ENCODE measurements at regions not wholly inside any gene's neighbourhood (a gene's known extent, or its start where the extent isn't known, plus 50 kb on each side); places are given as distances from the start of the nearest gene placed in this dataset.
"Not testable (repeated sequence)": the region's sequence is repeated elsewhere in the genome, so short reads cannot be mapped to it uniquely, and the experiment has no call there.

DNA sequence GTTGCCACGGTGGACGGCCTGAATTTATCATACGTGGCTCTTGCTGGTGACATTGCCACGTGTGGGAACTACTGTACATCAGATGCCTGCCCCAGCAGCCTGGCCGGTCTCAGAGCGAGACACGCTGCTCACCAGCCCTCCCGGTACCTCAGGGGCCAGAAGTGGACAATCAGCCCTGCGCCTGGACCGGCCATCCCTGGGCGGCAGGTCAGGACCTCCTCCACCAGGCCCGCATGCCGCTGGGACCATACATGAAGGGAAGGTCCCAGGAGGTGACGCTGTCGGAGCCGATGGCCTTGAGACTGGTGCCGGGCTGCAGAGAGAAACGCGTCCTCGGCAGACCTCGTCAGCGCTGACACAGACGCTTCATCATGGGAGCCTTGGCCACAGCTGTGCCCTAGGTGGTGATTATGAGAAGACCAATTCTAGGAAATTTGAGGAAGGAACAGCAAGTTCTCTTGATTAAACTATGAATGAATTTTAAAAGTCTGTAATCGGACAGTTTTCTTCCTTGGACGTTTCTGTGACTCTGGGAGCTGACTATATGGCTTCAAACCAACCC, 5456.7 kb upstream of the TPTE start:
- peak; percentile 3 for DNase-seq
- in situ Hi-C loops (cut with MboI; ENCODE audit: low pct_unique_long_range_greater_than_20kb, low sequenced_read_pairs) = not testable (repeated sequence)

GRCh38 chr21:5065240-5066211, 5455.9 kb upstream of the TPTE start:
- DNase-seq = peak; percentile 93
- in situ Hi-C loops (cut with MboI; ENCODE audit: low pct_unique_long_range_greater_than_20kb, low sequenced_read_pairs) = not testable (repeated sequence)

DNA sequence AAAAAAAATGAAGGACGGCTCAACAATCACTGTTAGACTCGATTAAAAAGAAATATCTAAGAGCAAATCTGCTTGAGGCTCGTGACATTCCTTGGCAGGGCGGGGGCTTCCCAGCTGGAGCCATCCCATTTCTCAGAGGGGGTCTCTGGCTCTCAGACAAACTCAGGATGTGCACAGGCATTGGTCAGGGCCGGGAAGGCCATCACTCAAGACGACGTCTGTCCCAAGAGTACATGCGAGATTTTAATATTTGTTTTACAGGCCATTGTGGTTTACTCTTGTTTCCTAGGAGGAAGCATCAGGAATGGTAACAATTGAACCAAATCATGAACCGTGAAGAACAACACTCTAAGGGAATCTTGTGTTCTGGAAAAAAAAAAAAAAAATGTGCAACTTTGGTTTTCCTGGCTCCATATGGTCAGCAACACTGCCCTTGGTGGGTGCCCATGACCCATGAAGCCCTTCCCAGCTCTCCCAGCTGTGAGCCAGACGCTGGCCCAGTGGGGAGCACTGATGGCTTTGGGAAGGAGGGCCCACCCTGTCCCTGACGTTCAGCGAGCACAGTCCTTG, 5454.6 kb upstream of the TPTE start:
- DNase-seq; in situ Hi-C loops (cut with MboI; ENCODE audit: low pct_unique_long_range_greater_than_20kb, low sequenced_read_pairs): not testable (repeated sequence)

DNA sequence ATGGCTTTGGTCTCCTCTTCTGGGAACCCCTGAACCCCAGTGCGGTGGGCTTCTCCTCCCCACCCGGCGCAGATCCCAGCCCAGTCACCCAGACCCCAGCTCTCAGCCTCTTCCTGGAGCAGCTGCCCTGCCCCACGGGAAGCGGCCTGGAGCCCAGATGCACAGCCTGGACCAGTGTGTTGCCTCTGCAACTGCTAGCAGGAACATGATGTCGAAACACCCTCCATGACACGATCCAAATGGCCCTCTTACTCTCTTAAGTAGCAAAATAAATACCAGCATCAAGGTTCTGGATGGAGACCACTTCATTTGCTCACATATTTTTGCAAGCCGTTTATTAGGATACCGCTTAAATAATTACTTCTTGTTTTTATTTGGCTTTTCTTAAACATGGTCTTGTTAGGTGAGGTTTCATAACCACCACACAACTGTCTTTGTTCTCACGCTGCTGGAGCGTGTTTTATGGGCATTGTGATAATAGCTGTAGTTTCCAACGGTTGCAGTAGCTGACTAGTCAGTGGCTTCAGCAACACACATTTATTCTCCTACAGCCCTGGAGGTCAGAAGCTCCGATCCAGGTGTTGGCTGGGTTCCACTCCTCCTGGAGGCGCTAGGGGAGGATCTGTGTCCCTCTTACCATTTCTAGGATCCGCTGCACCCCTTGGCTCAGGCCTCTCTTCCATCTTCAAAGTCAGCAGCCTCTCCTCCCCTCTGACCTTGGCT, 5453.9 kb upstream of the TPTE start:
- DNase-seq; in situ Hi-C loops (cut with MboI; ENCODE audit: low pct_unique_long_range_greater_than_20kb, low sequenced_read_pairs): not testable (repeated sequence)

GRCh38 chr21:5068649-5069048, 5452.7 kb upstream of the TPTE start:
- in situ Hi-C loops (cut with MboI; ENCODE audit: low pct_unique_long_range_greater_than_20kb, low sequenced_read_pairs); DNase-seq: not testable (repeated sequence)

- in situ Hi-C loops (cut with MboI; ENCODE audit: low pct_unique_long_range_greater_than_20kb, low sequenced_read_pairs); DNase-seq: not testable (repeated sequence)
Measured at GRCh38 chr21:5071180-5071579, 5450.2 kb upstream of the TPTE start.

- DNase-seq; in situ Hi-C loops (cut with MboI; ENCODE audit: low pct_unique_long_range_greater_than_20kb, low sequenced_read_pairs): not testable (repeated sequence)
Measured at GRCh38 chr21:5076854-5077253, 5444.5 kb upstream of the TPTE start.

DNA sequence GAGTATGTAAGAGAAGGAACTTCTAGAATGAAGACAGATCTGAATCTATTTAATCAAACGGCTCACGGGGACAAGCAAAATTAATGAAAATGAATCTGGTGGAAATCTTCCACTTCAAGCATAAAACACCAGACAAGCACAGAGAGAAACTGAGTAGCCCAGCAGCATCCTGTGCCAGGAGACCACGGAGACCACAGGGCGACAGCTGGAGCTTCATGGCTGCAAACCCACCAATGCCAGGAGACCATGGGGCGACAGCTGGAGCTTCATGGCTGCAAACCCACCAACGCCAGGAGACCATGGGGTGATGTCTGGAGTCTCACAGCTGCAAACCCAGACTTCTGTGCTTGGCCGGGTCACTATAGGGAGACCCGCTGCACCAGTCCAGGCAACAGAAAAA, 5442.0 kb upstream of the TPTE start:
- DNase-seq; in situ Hi-C loops (cut with MboI; ENCODE audit: low pct_unique_long_range_greater_than_20kb, low sequenced_read_pairs): not testable (repeated sequence)

DNA sequence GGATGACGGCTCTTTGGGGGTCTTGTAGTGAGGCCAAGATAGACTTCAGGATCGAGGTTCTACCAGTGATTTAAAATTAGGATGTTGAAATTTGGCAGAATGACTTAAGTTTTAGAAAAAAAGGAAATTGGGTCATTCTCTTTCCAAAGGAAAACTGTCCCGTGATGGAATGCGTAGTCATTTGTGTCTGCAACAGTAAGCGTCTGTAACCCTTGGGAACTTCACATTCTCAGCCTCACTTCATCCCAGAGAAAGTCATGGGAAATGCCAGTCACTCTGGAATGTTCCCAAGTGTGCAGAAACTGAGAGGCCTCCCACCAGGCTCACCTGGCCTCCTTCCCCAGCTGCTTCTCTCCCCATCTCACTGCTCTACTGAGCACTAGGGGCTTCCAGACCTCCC, 5441.4 kb upstream of the TPTE start:
- in situ Hi-C loops (cut with MboI; ENCODE audit: low pct_unique_long_range_greater_than_20kb, low sequenced_read_pairs); DNase-seq: not testable (repeated sequence)

DNA sequence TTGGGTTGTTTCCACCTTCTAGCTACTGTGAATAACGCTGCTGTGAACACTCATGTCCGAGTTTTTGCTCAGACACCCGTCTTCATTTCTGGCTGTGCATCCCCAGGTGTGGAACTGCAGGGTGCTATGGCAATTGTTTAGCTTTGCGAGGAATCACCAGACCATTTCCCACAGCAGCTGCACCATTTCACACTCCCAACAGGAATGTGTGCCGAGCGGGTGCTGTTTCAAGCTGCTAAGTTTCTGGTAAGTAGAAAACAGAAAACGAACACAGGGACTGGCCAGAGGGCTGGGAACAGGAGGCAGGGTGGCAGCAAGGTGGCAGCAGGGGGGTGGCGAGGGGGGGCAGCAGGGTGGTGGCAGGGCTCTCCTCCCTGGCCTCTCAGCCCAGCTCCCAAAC, 5437.1 kb upstream of the TPTE start:
- in situ Hi-C loops (cut with MboI; ENCODE audit: low pct_unique_long_range_greater_than_20kb, low sequenced_read_pairs); DNase-seq: not testable (repeated sequence)

GRCh38 chr21:5085456-5085855, 5435.9 kb upstream of the TPTE start:
- in situ Hi-C loops (cut with MboI; ENCODE audit: low pct_unique_long_range_greater_than_20kb, low sequenced_read_pairs); DNase-seq: not testable (repeated sequence)

DNA sequence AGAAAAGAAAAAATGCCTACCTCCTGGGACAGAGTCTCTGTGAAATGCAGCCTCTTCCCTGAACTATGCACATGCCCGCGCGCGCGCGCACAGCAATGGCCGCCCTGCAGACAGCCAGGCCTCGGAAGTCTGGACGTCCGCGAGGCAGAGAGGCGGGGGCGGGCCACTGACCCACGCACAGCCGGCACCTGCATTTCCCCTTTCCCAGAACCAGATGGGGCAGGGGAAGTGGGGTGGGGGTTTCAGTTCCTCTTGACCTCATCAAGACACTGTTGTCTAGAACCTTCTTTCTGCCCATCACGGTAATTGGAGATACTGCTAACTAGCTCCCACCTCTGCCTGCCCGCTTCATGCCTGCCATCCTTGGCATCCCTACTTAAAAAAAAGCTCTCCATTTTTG, 5435.0 kb upstream of the TPTE start:
- peak; percentile 19 for DNase-seq
- in situ Hi-C loops (cut with MboI; ENCODE audit: low pct_unique_long_range_greater_than_20kb, low sequenced_read_pairs) = not testable (repeated sequence)

GRCh38 chr21:5088820-5089219, 5432.6 kb upstream of the TPTE start:
- DNase-seq; in situ Hi-C loops (cut with MboI; ENCODE audit: low pct_unique_long_range_greater_than_20kb, low sequenced_read_pairs): not testable (repeated sequence)

DNA sequence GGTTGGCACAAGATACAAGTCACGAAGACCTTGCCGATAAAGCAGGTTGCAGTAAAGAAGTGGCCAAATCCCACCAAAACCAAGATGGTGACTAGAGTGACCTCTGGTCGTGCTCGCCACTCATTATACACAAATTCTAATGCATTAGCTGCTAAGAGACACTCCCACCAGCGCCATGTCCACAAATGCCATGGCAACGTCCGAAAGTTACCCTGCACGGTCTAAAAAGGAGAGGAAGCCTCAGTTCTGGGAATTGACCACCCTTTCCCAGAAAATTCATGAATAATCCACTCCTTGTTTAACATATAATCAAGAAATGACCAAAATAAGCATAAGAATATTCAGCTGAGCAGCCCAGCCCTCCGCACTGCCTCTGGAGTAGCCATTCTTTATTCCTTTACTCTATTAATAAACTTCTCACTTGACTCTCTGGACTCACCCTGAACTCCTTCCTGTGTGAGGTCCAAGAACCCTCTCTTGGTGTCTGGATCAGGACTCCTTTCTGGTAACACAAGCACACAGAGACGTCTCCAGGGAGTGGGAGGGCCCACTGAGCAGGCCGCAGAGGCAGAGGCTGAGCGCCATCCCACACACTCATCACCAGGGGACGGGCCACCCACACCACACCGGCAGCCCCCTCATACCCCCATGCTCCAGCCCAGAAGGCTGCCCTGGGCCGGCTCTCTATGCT, 5431.8 kb upstream of the TPTE start:
- in situ Hi-C loops (cut with MboI; ENCODE audit: low pct_unique_long_range_greater_than_20kb, low sequenced_read_pairs); DNase-seq: not testable (repeated sequence)

DNA sequence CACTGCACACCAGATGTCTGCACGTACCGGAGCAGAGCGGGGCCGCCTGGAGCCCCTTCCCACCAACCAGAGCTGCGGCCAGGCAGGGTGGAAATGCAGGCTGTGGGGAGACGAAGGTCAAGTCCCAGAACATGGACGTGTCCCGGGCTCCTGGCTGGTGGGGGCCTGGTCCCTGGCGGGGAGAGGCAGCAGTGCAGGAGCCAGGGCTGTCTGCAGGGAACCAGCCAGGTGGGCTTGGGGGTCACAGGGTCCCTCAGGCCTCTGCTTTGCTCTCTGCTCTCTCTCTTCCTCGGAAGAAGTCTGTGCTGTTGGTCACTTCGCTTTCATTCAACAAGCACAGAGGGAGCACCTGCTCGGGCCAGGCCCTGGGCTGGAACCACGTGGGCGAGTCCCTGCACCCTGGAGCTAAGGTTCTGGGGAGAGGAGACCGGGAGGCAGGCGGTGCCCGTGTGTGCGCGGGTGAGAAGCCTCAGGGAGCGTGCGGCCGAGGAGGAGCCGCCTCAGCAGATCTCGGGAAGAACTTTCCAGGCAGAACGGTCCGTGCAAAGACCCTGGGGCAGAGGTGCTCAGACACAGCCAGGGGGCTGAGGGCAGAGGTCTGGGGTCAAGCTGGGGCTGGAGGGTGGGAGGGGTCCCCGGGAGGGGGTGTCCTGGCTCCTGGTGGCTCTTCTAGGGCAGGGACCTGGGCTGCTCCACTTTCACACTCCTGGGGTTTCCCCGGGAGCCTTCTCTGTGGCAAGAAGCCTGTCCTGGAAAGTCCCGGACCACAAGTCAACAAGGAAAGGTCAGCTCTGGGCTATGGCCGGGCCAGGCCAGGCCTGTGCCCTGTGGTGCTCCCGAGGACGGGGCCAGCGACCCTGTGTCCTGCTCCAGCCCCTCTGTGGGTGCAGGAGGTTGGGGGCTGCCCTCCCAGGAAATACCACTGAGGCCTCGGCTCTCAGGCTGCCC, 5431.0 kb upstream of the TPTE start:
- in situ Hi-C loops (cut with MboI; ENCODE audit: low pct_unique_long_range_greater_than_20kb, low sequenced_read_pairs); DNase-seq: not testable (repeated sequence)

DNA sequence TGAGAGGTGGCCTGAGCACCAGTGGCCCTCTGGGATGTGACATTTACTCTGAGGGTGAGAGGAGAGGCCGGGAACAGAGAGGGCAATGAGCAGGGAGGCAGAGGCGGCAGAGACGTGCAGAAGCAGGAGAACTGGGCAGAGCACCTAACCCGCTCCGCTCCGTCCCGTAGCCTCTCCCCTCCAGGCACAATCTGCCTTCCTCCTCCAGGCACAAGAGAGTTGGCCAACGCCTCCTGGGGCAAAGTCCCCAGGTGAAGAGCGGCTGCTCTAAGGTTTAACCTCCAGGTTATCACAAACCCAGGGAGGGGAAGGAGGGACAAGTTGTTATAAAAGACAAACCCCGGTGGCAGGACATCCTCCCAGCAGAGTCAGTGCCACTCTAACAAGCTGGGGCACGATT, 5430.1 kb upstream of the TPTE start:
- in situ Hi-C loops (cut with MboI; ENCODE audit: low pct_unique_long_range_greater_than_20kb, low sequenced_read_pairs); DNase-seq: not testable (repeated sequence)

GRCh38 chr21:5095628-5096027, 5425.8 kb upstream of the TPTE start:
- in situ Hi-C loops (cut with MboI; ENCODE audit: low pct_unique_long_range_greater_than_20kb, low sequenced_read_pairs) = not testable (repeated sequence)

More at GRCh38 chr21:5095628-5096027, 5425.8 kb upstream of the TPTE start:
- not testable (repeated sequence) for DNase-seq
